OCI-LY3 (cell line): ENCODE measurements at regions not wholly inside any gene's neighbourhood (a gene's known extent, or its start where the extent isn't known, plus 50 kb on each side); places are given as distances from the start of the nearest gene placed in this dataset.
A peak's percentile ranks its signal among the peaks of the same experiment; 100 is the strongest.

Experiments
- H2AFZ ChIP-seq: fragments of 200-600, 300-600 bp; shearing (Covaris generic); 2 replicates; pipeline ENCODE4 v1.6.0; 2014; ENCODE audit warnings: antibody characterized with exemption, low read depth, low read length
- H3K27ac ChIP-seq: fragments of 200-600, 300-600 bp; sonication (generic); 2 replicates; pipeline ENCODE4 v1.5.1; 2014; ENCODE audit warnings: mild to moderate bottlenecking, low read length, moderate library complexity, mixed read lengths
- H3K27me3 ChIP-seq: fragments of 200-600, 300-600 bp; sonication (generic); 2 replicates; pipeline ENCODE4 v1.6.1; 2014; ENCODE audit warnings: low read depth, low read length, mixed read lengths
- H3K36me3 ChIP-seq: fragments of 200-600, 300-600 bp; sonication (generic); replicated peaks from 2 replicates; pipeline ENCODE3; 2014; ENCODE audit warnings: low read depth, low read length, mixed read lengths
- H3K4me1 ChIP-seq: fragments of 300-600, 200-600 bp; sonication (generic); 2 replicates; pipeline ENCODE4 v1.6.1; 2014; ENCODE audit warnings: low read length, mixed read lengths
- H3K4me2 ChIP-seq: fragments of 200-600, 300-600 bp; sonication (generic); 2 replicates; pipeline ENCODE4 v1.6.1; 2014; ENCODE audit warnings: low read length, mixed read lengths
- H3K4me3 ChIP-seq: fragments of 300-600, 200-600 bp; sonication (generic); 2 replicates; pipeline ENCODE4 v1.5.1; 2014; ENCODE audit warnings: antibody characterized with exemption, mild to moderate bottlenecking, low read length, moderate library complexity
- H3K79me2 ChIP-seq: fragments of 300-600, 200-600 bp; shearing (Covaris generic); 2 replicates; pipeline ENCODE4 v1.6.1; 2014; ENCODE audit warnings: mild to moderate bottlenecking, low read length, mixed read lengths
- H3K9ac ChIP-seq: fragments of 300-600, 200-600 bp; shearing (Covaris generic); 2 replicates; pipeline ENCODE4 v1.6.0; 2014; ENCODE audit warnings: mild to moderate bottlenecking, low read length, moderate library complexity
- H3K9me3 ChIP-seq: fragments of 200-600, 300-600 bp; shearing (Covaris generic); 2 replicates; pipeline ENCODE4 v1.6.1; 2014; ENCODE audit warnings: low read length, mixed read lengths; ENCODE audit not compliant: insufficient read depth
- H4K20me1 ChIP-seq: fragments of 200-600, 300-600 bp; sonication (generic); 2 replicates; pipeline ENCODE4 v1.6.1; 2016; ENCODE audit warnings: low read length, mixed read lengths; ENCODE audit not compliant: insufficient read depth
- CTCF ChIP-seq: fragments of 200-600, 300-600 bp; sonication (generic); IDR thresholded peaks from 2 replicates; pipeline ENCODE4 v1.5.1; 2014; ENCODE audit warnings: antibody characterized with exemption, low read length, low read depth
- EZH2phosphoT487 ChIP-seq: fragments of 200-600 bp; shearing (Covaris generic); IDR thresholded peaks from 2 replicates; pipeline ENCODE4 v1.6.1; 2018; ENCODE audit warnings: antibody characterized with exemption, mixed run types, low read depth

GRCh38 chr18:67108894-67109293 lies 407.6 kb downstream of the DSEL start:
- Histone ChIP-seq H3K36me3 (no peaks in the 10 kb centered on the region), H3K79me2 (no peaks in the 10 kb centered on the region), H3K9me3 (no peaks in the 10 kb centered on the region; the same call in 1 of the 2 replicates), H3K4me1 (peaks cover 7% of the 10 kb centered on the region), H3K9ac (no peak overlapping the region), H2AFZ (no peak overlapping the region), H3K27me3 (no peaks in the 10 kb centered on the region), H3K4me3 (no peak overlapping the region), H3K4me2 (no peak overlapping the region), H3K27ac (no peak overlapping the region), H4K20me1 (no peaks in the 10 kb centered on the region)
- no peak for TF ChIP-seq EZH2phosphoT487
- TF ChIP-seq CTCF, result no peak

GRCh38 chr18:67104700-67105284 lies 411.7 kb downstream of the DSEL start:
- Histone ChIP-seq H3K27me3 (no peaks in the 10 kb centered on the region), H3K36me3 (no peaks in the 10 kb centered on the region), H3K9ac (no peak overlapping the region), H3K4me3 (peak overlapping the region; percentile 31), H4K20me1 (no peaks in the 10 kb centered on the region), H2AFZ (peak overlapping the region; percentile 9; the same call in 1 of the 2 replicates), H3K79me2 (no peaks in the 10 kb centered on the region), H3K9me3 (no peaks in the 10 kb centered on the region), H3K4me1 (peaks cover 8% of the 10 kb centered on the region), H3K27ac (no peak overlapping the region), H3K4me2 (peak overlapping the region; percentile 64)
- TF ChIP-seq CTCF (peak; percentile 100), EZH2phosphoT487 (no peak)

GRCh38 chr18:67094123-67094522 lies 422.4 kb downstream of the DSEL start:
- H4K20me1 ChIP-seq, result no peaks in the 10 kb centered on the region
- no peak overlapping the region for H3K9ac ChIP-seq
- peaks cover 4% of the 10 kb centered on the region; the same call in 1 of the 2 replicates for H3K9me3 ChIP-seq
- H3K4me1 ChIP-seq, result no peaks in the 10 kb centered on the region
- H3K79me2 ChIP-seq, result no peaks in the 10 kb centered on the region
- H3K27ac ChIP-seq, result no peak overlapping the region
- H3K36me3 ChIP-seq, result no peaks in the 10 kb centered on the region
- no peak overlapping the region for H3K4me3 ChIP-seq
- no peaks in the 10 kb centered on the region for H3K27me3 ChIP-seq
- no peak overlapping the region for H2AFZ ChIP-seq
- no peak overlapping the region for H3K4me2 ChIP-seq
- TF ChIP-seq CTCF, result no peak
- TF ChIP-seq EZH2phosphoT487, result no peak

GRCh38 chr18:67092141-67092540 lies 424.4 kb downstream of the DSEL start:
- Histone ChIP-seq H4K20me1 (no peaks in the 10 kb centered on the region), H2AFZ (no peak overlapping the region), H3K9me3 (peaks cover 4% of the 10 kb centered on the region; the same call in 1 of the 2 replicates), H3K9ac (no peak overlapping the region), H3K79me2 (no peaks in the 10 kb centered on the region), H3K27ac (no peak overlapping the region), H3K36me3 (no peaks in the 10 kb centered on the region), H3K4me3 (no peak overlapping the region), H3K4me2 (no peak overlapping the region), H3K27me3 (no peaks in the 10 kb centered on the region), H3K4me1 (no peaks in the 10 kb centered on the region)
- TF ChIP-seq EZH2phosphoT487, result no peak
- TF ChIP-seq CTCF, result no peak
